ENCODE measurements at regions not wholly inside any gene's neighbourhood (a gene's known extent, or its start where the extent isn't known, plus 50 kb on each side); places are given as distances from the start of the nearest gene placed in this dataset.

GRCh38 chr4:98746530-98746929, 88.1 kb upstream of the TSPAN5 start:
- no peak overlapping the region for H3K27ac ChIP-seq
- 92% methylated on average over 1 of the region's 1 CpG for WGBS
- no peak for DNase-seq (ENCODE audit: low spot score)
- no peaks in the 10 kb centered on the region for H3K4me1 ChIP-seq (replicated peaks)
- TF ChIP-seq, protein P1, sequence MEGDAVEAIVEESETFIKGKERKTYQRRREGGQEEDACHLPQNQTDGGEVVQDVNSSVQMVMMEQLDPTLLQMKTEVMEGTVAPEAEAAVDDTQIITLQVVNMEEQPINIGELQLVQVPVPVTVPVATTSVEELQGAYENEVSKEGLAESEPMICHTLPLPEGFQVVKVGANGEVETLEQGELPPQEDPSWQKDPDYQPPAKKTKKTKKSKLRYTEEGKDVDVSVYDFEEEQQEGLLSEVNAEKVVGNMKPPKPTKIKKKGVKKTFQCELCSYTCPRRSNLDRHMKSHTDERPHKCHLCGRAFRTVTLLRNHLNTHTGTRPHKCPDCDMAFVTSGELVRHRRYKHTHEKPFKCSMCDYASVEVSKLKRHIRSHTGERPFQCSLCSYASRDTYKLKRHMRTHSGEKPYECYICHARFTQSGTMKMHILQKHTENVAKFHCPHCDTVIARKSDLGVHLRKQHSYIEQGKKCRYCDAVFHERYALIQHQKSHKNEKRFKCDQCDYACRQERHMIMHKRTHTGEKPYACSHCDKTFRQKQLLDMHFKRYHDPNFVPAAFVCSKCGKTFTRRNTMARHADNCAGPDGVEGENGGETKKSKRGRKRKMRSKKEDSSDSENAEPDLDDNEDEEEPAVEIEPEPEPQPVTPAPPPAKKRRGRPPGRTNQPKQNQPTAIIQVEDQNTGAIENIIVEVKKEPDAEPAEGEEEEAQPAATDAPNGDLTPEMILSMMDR (IDR thresholded peaks at IDR 0.05) = no peak
- no peak for TF ChIP-seq POLR2AphosphoS5 (IDR thresholded peaks at IDR 0.05)
- no peak overlapping the region for H3K4me3 ChIP-seq
- H3K9me3 ChIP-seq = no peaks in the 10 kb centered on the region
- H3K27me3 ChIP-seq (replicated peaks; ENCODE audit: insufficient read depth) = no peaks in the 10 kb centered on the region
- intact Hi-C loops (cut with DNase I) = no loop called here
- no peaks in the 10 kb centered on the region for H3K36me3 ChIP-seq

GRCh38 chr4:98745366-98745765, 87.0 kb upstream of the TSPAN5 start:
- Histone ChIP-seq H3K9me3 (no peaks in the 10 kb centered on the region), H3K27ac (no peak overlapping the region), H3K27me3 (replicated peaks; ENCODE audit: insufficient read depth) (no peaks in the 10 kb centered on the region), H3K4me3 (no peak overlapping the region), H3K36me3 (no peaks in the 10 kb centered on the region), H3K4me1 (replicated peaks) (no peaks in the 10 kb centered on the region)
- TF ChIP-seq POLR2A (IDR thresholded peaks at IDR 0.05) (no peak), POLR2AphosphoS5 (IDR thresholded peaks at IDR 0.05) (no peak)
- TF ChIP-seq, protein P1 (IDR thresholded peaks at IDR 0.05) = no peak
- intact Hi-C loops (cut with DNase I) = no loop called here
- DNase-seq (ENCODE audit: low spot score) = no peak
- 74% methylated on average over 3 of the region's 3 CpGs for WGBS

- 75% methylated on average over 4 of the region's 4 CpGs for WGBS
- Histone ChIP-seq H3K27me3 (replicated peaks; ENCODE audit: insufficient read depth) (no peaks in the 10 kb centered on the region), H3K4me3 (no peak overlapping the region), H3K9me3 (no peaks in the 10 kb centered on the region), H3K36me3 (no peaks in the 10 kb centered on the region), H3K4me1 (replicated peaks) (no peaks in the 10 kb centered on the region), H3K27ac (no peak overlapping the region)
- TF ChIP-seq POLR2AphosphoS5 (IDR thresholded peaks at IDR 0.05) (no peak), POLR2A (IDR thresholded peaks at IDR 0.05) (no peak)
- TF ChIP-seq, protein P1 (IDR thresholded peaks at IDR 0.05) = no peak
- intact Hi-C loops (cut with DNase I) = no loop called here
- DNase-seq (ENCODE audit: low spot score) = no peak
Observed at GRCh38 chr4:98744372-98745150, 86.2 kb upstream of the TSPAN5 start.

GRCh38 chr4:98741952-98742351, 83.5 kb upstream of the TSPAN5 start:
- TF ChIP-seq POLR2A (IDR thresholded peaks at IDR 0.05) (no peak), POLR2AphosphoS5 (IDR thresholded peaks at IDR 0.05) (no peak)
- TF ChIP-seq, protein P1 (IDR thresholded peaks at IDR 0.05) = no peak

GRCh38 chr4:98739751-98740150, 81.3 kb upstream of the TSPAN5 start:
- H3K36me3 ChIP-seq = no peaks in the 10 kb centered on the region
- intact Hi-C loops (cut with DNase I) = no loop called here
- no peaks in the 10 kb centered on the region for H3K4me1 ChIP-seq (replicated peaks)
- no peaks in the 10 kb centered on the region for H3K9me3 ChIP-seq
- no peak overlapping the region for H3K27ac ChIP-seq
- H3K27me3 ChIP-seq (replicated peaks; ENCODE audit: insufficient read depth) = no peaks in the 10 kb centered on the region
- H3K4me3 ChIP-seq = no peak overlapping the region
- no peak for DNase-seq (ENCODE audit: low spot score)
- 23% methylated on average over 6 of the region's 6 CpGs for WGBS
- no peak for TF ChIP-seq POLR2AphosphoS5 (IDR thresholded peaks at IDR 0.05)

More at GRCh38 chr4:98741952-98742351, 83.5 kb upstream of the TSPAN5 start:
- Histone ChIP-seq H3K4me1 (replicated peaks) (no peaks in the 10 kb centered on the region), H3K27ac (no peak overlapping the region), H3K9me3 (no peaks in the 10 kb centered on the region), H3K27me3 (replicated peaks; ENCODE audit: insufficient read depth) (no peaks in the 10 kb centered on the region), H3K36me3 (no peaks in the 10 kb centered on the region), H3K4me3 (no peak overlapping the region)
- DNase-seq (ENCODE audit: low spot score) = no peak
- WGBS = 90% methylated on average over 7 of the region's 7 CpGs
- intact Hi-C loops (cut with DNase I) = no loop called here

Data from prostate gland (tissue), 2 donors.